ENCODE measurements at regions not wholly inside any gene's neighbourhood (a gene's known extent, or its start where the extent isn't known, plus 50 kb on each side); places are given as distances from the start of the nearest gene placed in this dataset.

- peak in 1 of 2 experiments; percentile 3 for DNase-seq (ENCODE audit: low read depth in 1 of 2, low spot score in 1 of 2)
- TF ChIP-seq, protein P1, sequence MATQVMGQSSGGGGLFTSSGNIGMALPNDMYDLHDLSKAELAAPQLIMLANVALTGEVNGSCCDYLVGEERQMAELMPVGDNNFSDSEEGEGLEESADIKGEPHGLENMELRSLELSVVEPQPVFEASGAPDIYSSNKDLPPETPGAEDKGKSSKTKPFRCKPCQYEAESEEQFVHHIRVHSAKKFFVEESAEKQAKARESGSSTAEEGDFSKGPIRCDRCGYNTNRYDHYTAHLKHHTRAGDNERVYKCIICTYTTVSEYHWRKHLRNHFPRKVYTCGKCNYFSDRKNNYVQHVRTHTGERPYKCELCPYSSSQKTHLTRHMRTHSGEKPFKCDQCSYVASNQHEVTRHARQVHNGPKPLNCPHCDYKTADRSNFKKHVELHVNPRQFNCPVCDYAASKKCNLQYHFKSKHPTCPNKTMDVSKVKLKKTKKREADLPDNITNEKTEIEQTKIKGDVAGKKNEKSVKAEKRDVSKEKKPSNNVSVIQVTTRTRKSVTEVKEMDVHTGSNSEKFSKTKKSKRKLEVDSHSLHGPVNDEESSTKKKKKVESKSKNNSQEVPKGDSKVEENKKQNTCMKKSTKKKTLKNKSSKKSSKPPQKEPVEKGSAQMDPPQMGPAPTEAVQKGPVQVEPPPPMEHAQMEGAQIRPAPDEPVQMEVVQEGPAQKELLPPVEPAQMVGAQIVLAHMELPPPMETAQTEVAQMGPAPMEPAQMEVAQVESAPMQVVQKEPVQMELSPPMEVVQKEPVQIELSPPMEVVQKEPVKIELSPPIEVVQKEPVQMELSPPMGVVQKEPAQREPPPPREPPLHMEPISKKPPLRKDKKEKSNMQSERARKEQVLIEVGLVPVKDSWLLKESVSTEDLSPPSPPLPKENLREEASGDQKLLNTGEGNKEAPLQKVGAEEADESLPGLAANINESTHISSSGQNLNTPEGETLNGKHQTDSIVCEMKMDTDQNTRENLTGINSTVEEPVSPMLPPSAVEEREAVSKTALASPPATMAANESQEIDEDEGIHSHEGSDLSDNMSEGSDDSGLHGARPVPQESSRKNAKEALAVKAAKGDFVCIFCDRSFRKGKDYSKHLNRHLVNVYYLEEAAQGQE (IDR thresholded peaks at IDR 0.05; ENCODE audit: insufficient replicate concordance, low read depth): no peak
- TF ChIP-seq SPI1 (IDR thresholded peaks at IDR 0.05; ENCODE audit: borderline replicate concordance, low read depth): no peak
- no peak for TF ChIP-seq CTCF (IDR thresholded peaks at IDR 0.05; ENCODE audit: insufficient read depth, low read length)
- TF ChIP-seq GABPA (IDR thresholded peaks at IDR 0.05; ENCODE audit: low read depth): no peak
- TF ChIP-seq POLR2AphosphoS5 (IDR thresholded peaks at IDR 0.05; ENCODE audit: low read depth): no peak
- H3K4me3 ChIP-seq (replicated peaks; ENCODE audit: insufficient read depth, low read length): no peak overlapping the region
- no peak overlapping the region for H3K27ac ChIP-seq (replicated peaks)
- H3K27me3 ChIP-seq (ENCODE audit: insufficient read depth, poor library complexity, severe bottlenecking): no peaks in the 10 kb centered on the region
Measured at GRCh38 chr10:81564143-81564542, 310.9 kb upstream of the NRG3 start.

DNA sequence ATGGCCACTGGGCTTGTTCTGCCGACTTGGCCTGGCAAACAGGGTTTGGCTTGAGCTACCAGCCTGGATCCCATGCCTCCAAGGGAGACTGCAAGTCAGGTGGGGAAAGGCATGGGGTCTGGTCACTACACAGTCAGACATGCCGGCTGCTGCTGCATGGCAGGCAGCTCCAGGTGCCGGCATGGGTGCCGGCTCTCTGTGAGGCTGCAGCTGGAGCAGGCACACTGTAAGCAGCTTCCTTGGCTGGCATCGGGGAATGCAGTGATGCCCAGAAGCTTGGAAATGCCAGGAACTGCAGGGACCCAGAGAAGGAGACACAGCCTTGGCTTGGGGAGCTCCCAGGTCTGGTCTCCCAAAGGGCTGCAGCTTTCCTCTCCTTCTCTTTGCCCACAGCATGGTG, 305.5 kb upstream of the NRG3 start:
- Histone ChIP-seq H3K27me3 (ENCODE audit: insufficient read depth, poor library complexity, severe bottlenecking) (no peaks in the 10 kb centered on the region), H3K27ac (replicated peaks) (no peak overlapping the region), H3K4me3 (replicated peaks; ENCODE audit: insufficient read depth, low read length) (no peak overlapping the region)
- TF ChIP-seq GABPA (IDR thresholded peaks at IDR 0.05; ENCODE audit: low read depth): no peak
- TF ChIP-seq CTCF (IDR thresholded peaks at IDR 0.05; ENCODE audit: insufficient read depth, low read length): no peak
- TF ChIP-seq, protein P1 (IDR thresholded peaks at IDR 0.05; ENCODE audit: insufficient replicate concordance, low read depth): no peak
- no peak for TF ChIP-seq SPI1 (IDR thresholded peaks at IDR 0.05; ENCODE audit: borderline replicate concordance, low read depth)
- TF ChIP-seq POLR2AphosphoS5 (IDR thresholded peaks at IDR 0.05; ENCODE audit: low read depth): no peak
- no peak for DNase-seq (ENCODE audit: low read depth in 1 of 2, low spot score in 1 of 2)

- no peak for DNase-seq (ENCODE audit: low read depth in 1 of 2, low spot score in 1 of 2)
- Histone ChIP-seq H3K4me3 (replicated peaks; ENCODE audit: insufficient read depth, low read length) (no peak overlapping the region), H3K27me3 (ENCODE audit: insufficient read depth, poor library complexity, severe bottlenecking) (no peaks in the 10 kb centered on the region), H3K27ac (replicated peaks) (no peak overlapping the region)
- TF ChIP-seq SPI1 (IDR thresholded peaks at IDR 0.05; ENCODE audit: borderline replicate concordance, low read depth) (no peak), CTCF (IDR thresholded peaks at IDR 0.05; ENCODE audit: insufficient read depth, low read length) (no peak), POLR2AphosphoS5 (IDR thresholded peaks at IDR 0.05; ENCODE audit: low read depth) (no peak), GABPA (IDR thresholded peaks at IDR 0.05; ENCODE audit: low read depth) (no peak)
- TF ChIP-seq, protein P1 (IDR thresholded peaks at IDR 0.05; ENCODE audit: insufficient replicate concordance, low read depth): no peak
Measured at GRCh38 chr10:81570349-81570748, 304.6 kb upstream of the NRG3 start.

Data from HL-60 (cell line).